ENCODE measurements at regions not wholly inside any gene's neighbourhood (a gene's known extent, or its start where the extent isn't known, plus 50 kb on each side); places are given as distances from the start of the nearest gene placed in this dataset.

GRCh38 chr7:12917801-12918200 lies 230.4 kb downstream of the ARL4A start:
- no peak for TF ChIP-seq POLR2A (IDR thresholded peaks at IDR 0.05)
- no peak for TF ChIP-seq CTCF (IDR thresholded peaks at IDR 0.05)
